AG10803 (cell line): ENCODE measurements at regions not wholly inside any gene's neighbourhood (a gene's known extent, or its start where the extent isn't known, plus 50 kb on each side); places are given as distances from the start of the nearest gene placed in this dataset.
A peak's percentile ranks its signal among the peaks of the same experiment; 100 is the strongest.

ENCODE experiments used
- DNase-seq: peaks from one replicate; pipeline ENCODE4 v3.0.0; 2010; ENCODE audit warnings: low read depth
- H3K4me3 ChIP-seq: 2 replicates; pipeline ENCODE4 v1.5.1; 2011; ENCODE audit warnings: mild to moderate bottlenecking, low read length, control low read depth
- TF ChIP-seq, protein P1 (sequence below): conservative IDR thresholded peaks from 2 replicates; pipeline ENCODE4 v1.5.1; 2011; ENCODE audit warnings: mild to moderate bottlenecking, low read length, control low read depth, inconsistent platforms

DNA sequence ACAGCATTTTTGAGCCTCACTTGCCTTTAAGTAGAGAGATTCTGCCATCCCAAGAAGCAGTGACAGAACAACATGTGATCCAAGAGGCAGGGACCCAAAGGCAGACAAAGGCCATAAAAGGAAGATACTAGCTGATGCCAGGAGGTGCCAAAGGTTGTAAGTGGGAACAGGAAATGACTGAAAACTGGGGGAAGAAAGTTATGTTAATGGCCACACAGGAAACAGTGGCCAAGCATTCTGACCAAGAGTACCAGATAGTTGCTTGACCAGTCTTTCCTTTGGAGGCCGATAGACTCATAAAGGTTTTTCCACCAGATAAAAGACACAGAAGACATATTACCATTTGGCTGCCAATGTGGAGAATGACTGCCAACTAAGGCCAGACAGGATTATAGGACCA, 274.5 kb upstream of the PEX5L start:
- no peak for DNase-seq
- H3K4me3 ChIP-seq: no peak overlapping the region
- TF ChIP-seq, protein P1, sequence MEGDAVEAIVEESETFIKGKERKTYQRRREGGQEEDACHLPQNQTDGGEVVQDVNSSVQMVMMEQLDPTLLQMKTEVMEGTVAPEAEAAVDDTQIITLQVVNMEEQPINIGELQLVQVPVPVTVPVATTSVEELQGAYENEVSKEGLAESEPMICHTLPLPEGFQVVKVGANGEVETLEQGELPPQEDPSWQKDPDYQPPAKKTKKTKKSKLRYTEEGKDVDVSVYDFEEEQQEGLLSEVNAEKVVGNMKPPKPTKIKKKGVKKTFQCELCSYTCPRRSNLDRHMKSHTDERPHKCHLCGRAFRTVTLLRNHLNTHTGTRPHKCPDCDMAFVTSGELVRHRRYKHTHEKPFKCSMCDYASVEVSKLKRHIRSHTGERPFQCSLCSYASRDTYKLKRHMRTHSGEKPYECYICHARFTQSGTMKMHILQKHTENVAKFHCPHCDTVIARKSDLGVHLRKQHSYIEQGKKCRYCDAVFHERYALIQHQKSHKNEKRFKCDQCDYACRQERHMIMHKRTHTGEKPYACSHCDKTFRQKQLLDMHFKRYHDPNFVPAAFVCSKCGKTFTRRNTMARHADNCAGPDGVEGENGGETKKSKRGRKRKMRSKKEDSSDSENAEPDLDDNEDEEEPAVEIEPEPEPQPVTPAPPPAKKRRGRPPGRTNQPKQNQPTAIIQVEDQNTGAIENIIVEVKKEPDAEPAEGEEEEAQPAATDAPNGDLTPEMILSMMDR: no peak

DNA sequence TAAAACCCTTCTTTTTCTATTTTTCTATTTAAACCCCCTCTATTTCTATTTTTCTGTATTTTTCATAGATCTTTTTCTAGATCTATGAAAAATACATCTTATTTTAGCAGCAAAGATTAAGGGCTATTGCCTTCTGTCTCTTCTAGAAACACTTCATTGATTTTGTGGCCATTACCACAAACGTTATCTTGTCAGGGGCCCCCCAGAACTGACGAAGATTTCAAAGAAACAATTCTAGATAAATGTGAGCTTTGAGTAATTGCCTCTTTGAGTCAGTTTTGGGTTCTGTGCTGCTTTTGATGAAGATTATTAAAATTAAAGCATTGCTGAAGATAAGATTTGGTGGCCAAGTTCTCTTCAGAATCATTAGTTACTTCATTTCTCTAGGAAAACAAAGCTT, 279.6 kb upstream of the PEX5L start:
- TF ChIP-seq, protein P1: no peak
- no peak for DNase-seq
- no peak overlapping the region for H3K4me3 ChIP-seq

DNA sequence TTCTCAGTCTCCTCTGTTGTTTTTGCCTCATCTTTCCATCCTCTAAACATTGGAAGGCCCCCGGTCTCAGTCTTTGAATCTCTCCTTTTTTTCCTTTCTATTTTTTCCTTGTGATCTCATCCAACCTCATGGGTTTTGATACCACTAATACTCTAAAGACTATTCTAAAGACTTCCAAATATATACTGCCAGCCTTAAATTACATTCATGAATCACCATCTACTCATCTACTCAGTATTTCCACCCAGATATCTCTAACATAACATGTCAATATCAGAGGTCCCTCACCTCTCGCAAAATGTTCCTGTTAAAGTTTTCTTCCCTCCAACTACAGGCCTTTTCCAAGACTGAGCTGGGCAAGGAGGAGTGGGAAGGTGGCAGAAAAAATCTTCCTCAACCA, 282.5 kb upstream of the TTC14 start:
- H3K4me3 ChIP-seq: no peak overlapping the region
- TF ChIP-seq, protein P1: no peak
- DNase-seq: no peak

DNA sequence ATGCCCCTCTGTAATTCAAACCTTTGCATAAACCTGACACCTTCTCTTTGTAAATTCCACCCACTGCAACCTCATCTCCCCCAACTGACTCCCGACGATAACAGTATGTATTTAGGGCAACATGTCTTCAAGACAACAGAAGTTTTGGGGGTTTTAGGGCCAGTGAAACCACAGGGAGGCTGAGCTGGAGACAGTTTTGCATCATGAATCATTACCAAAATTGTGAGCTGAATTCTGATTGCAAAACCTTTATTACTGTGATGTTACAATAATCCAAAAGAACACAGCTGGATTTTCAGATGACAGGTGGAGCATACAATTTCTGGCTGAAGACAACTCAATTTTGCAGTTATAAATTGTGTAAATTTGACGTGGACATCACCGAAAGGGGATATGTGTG, 281.3 kb upstream of the TTC14 start:
- TF ChIP-seq, protein P1: no peak
- peak; percentile 9 for DNase-seq

DNA sequence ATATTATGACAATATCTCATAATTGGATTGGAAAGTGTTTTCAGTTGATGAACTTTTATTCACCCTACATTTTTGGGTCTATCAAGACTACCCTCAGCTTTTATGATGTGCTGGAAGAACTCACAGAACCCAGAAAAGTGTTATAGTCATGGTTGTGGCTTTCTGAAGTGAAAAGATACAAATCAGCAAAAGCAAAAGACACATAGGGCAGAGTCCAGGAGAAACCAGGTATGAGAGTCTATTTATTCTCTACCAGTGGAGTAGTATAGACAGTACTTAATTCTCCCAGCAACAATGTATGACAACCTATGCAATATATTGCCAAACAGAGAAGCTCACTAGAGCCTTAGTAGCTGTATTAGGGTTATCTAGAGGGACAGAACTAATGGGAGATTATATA, 280.4 kb upstream of the TTC14 start:
- no peak for DNase-seq
- TF ChIP-seq, protein P1: no peak
- no peak overlapping the region for H3K4me3 ChIP-seq

More for the DNA sequence above, 281.3 kb upstream of the TTC14 start:
- H3K4me3 ChIP-seq: no peak overlapping the region

DNA sequence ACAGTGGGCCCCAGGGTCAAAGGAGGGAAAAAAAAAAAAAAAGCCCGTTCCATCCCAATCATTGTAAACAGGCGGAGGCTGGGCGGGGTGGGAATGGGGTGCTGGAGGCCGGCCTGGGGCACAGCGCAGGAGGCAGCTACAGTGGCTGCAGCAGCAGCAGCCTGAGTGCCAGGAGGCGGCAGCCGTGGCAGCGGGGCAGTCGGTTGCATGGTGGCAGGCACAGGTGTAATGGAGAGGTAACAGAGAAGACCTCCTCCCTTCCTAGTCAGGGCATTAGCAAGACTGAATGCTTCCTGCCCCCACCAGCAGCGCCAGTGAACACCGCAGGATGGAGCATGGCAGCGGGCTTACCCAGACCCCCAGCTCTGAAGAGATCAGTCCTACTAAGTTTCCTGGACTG, 279.1 kb upstream of the TTC14 start:
- TF ChIP-seq, protein P1: no peak
- no peak for DNase-seq
- no peak overlapping the region for H3K4me3 ChIP-seq

DNA sequence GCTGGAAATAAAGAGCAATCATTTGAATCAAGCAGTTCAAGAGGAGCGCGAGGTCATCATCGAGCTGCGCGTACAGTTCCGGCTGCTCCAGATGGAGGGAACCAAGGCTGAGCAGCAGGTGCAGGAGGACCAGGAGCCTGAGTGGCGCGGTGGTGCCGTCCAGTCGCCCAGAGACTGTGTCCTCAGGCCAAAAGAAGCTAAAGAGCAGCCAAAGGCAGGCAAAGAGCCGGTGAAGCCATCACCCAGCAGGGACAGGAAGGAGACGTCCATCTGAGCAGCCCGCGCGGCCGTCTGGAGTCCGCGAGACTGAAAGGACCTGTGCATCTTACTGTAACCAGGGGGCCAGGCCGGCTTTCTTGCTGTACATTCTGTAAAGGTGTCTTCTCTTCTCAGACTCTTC, 277.2 kb upstream of the TTC14 start:
- TF ChIP-seq, protein P1: no peak
- H3K4me3 ChIP-seq: no peak overlapping the region
- DNase-seq: no peak
